ENCODE measurements at regions not wholly inside any gene's neighbourhood (a gene's known extent, or its start where the extent isn't known, plus 50 kb on each side); places are given as distances from the start of the nearest gene placed in this dataset.

- Histone ChIP-seq H4K5ac (ENCODE audit: insufficient read length, low read depth, low read length) (no peak overlapping the region), H2BK12ac (ENCODE audit: insufficient read length, low read depth, low read length) (no peak overlapping the region), H3K23me2 (ENCODE audit: insufficient read length, low read depth, low read length, poor library complexity, severe bottlenecking) (no peaks in the 10 kb centered on the region), H3K14ac (ENCODE audit: insufficient read depth, low read length) (no peak overlapping the region), H3K4me2 (ENCODE audit: insufficient read depth, insufficient read length, low read length) (no peak overlapping the region), H3K9ac (ENCODE audit: extremely low read depth, insufficient read length, low read length) (no peak overlapping the region), H3T11ph (ENCODE audit: low read length) (no peak overlapping the region), H4K8ac (replicated peaks; ENCODE audit: insufficient read length, low read depth, low read length) (no peak overlapping the region), H2BK5ac (ENCODE audit: insufficient read length, low read length) (no peak overlapping the region), H4K91ac (ENCODE audit: insufficient read length, low read depth, low read length) (no peak overlapping the region), H3K4me1 (ENCODE audit: insufficient read depth, low read length) (no peaks in the 10 kb centered on the region), H2AK5ac (ENCODE audit: insufficient read length, low read length) (no peak overlapping the region), H2BK20ac (ENCODE audit: low read depth, low read length, poor library complexity, severe bottlenecking) (no peak overlapping the region), H2BK15ac (ENCODE audit: low read depth, low read length) (no peak overlapping the region), H3K23ac (ENCODE audit: insufficient read length, low read depth, low read length) (no peak overlapping the region), H3K27ac (ENCODE audit: insufficient read length, low read depth, low read length) (no peak overlapping the region), H3K79me1 (ENCODE audit: insufficient read depth, low read depth, low read length, poor library complexity, severe bottlenecking) (no peaks in the 10 kb centered on the region), H3K4ac (ENCODE audit: low read depth, low read length) (no peak overlapping the region), H3K79me2 (ENCODE audit: insufficient read depth, low read length) (no peaks in the 10 kb centered on the region), H3K9me3 (ENCODE audit: control insufficient read depth, low read depth, low read length) (no peaks in the 10 kb centered on the region), H3K56ac (ENCODE audit: insufficient read length, low read depth, low read length) (no peak overlapping the region), H2BK120ac (ENCODE audit: low read depth, low read length, poor library complexity, severe bottlenecking) (no peak overlapping the region), H4K20me1 (ENCODE audit: control insufficient read depth, insufficient read depth, insufficient read length) (no peaks in the 10 kb centered on the region), H3K27me3 (ENCODE audit: insufficient read depth, low read length) (no peaks in the 10 kb centered on the region), H2AFZ (ENCODE audit: low read length) (no peak overlapping the region), H3K18ac (ENCODE audit: insufficient read length, low read depth, low read length) (no peak overlapping the region)
- Mint-ChIP-seq H3K36me3 (ENCODE audit: insufficient read depth in 1 of 3, low read depth in 3 of 3) (peaks cover 0 to 9% (median 3%) of the 10 kb centered on the region in 3 experiments; a peak in 3 of 7 replicates), H3K4me3 (no peak overlapping the region), H3K27ac (no peak overlapping the region), H3K27me3 (ENCODE audit: low read depth) (peaks cover 10% of the 10 kb centered on the region), H3K9me3 (no peaks in the 10 kb centered on the region; a peak in 2 of 5 replicates), H3K4me1 (peaks cover 5 to 8% of the 10 kb centered on the region in 2 experiments)
- TF ChIP-seq CTCF (conservative IDR thresholded peaks at IDR 0.05), result no peak
- no CpG with 5 or more reads among the region's 3 CpGs for WGBS (ENCODE audit: extremely low coverage, insufficient read length, low lambda C conversion rate)
- no peak for DNase-seq
Observed at GRCh38 chr13:43981512-43982301, 102.0 kb downstream of the LACC1 start.

All from H9 (cell line).